HG03558 (cell line): ENCODE measurements at regions not wholly inside any gene's neighbourhood (a gene's known extent, or its start where the extent isn't known, plus 50 kb on each side); places are given as distances from the start of the nearest gene placed in this dataset.

ENCODE experiments used
- ATAC-seq: cut with Tn5 transposase; IDR thresholded peaks from one replicate; pipeline ENCODE4 v1.9.1; 2021; ENCODE audit warnings: moderate number of reproducible peaks; ENCODE audit not compliant: unreplicated experiment; ENCODE audit errors: extremely low read depth

- no peak for ATAC-seq
These were observed 808.9 kb downstream of the DIAPH3 start for GRCh38 chr13:59354665-59355369.

GRCh38 chr13:59356607-59357006 lies 807.1 kb downstream of the DIAPH3 start:
- no peak for ATAC-seq

DNA sequence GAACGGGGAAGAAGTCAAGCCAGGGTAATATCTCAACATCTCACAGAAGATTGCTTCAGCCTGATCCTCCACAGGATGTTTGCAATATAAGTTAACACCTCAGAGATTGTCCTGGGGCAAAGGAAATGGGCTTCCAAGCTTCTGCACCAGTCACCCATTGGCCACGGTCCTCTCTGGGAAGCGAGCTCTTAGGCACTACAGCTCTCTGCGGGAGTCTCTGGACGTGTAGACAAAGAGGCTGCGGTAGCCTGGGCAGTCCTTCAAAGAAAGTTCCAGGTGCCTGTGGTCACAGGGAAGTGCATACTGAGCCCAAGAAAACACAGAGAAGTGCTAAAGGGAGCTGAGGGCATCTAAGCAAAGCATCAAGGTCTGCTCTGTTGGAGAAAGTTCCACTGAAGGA lies 805.7 kb downstream of the DIAPH3 start:
- ATAC-seq, result no peak

DNA sequence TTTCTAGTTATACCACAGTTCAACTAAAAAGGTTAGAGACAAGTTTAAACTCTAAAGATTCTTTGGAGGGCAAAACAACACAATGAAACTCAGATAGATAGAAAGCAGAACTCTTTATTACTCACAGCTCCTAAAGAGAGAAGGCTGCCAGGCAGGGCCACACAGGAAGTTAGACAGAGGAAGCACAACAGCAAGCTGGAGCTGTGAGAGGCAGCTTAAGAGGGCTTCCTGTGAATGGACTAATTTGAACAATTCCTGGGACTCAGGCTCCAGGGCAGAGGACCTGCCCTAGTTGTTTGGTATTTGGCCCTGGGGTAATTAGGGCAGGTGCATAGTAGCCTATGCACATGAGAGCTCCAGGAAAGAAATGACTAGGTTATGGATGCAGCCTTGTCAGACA lies 803.6 kb downstream of the DIAPH3 start:
- no peak for ATAC-seq

GRCh38 chr13:59360916-59361315 lies 802.8 kb downstream of the DIAPH3 start:
- ATAC-seq, result no peak

- ATAC-seq, result no peak
These were observed 800.4 kb downstream of the DIAPH3 start for GRCh38 chr13:59363313-59363712.

DNA sequence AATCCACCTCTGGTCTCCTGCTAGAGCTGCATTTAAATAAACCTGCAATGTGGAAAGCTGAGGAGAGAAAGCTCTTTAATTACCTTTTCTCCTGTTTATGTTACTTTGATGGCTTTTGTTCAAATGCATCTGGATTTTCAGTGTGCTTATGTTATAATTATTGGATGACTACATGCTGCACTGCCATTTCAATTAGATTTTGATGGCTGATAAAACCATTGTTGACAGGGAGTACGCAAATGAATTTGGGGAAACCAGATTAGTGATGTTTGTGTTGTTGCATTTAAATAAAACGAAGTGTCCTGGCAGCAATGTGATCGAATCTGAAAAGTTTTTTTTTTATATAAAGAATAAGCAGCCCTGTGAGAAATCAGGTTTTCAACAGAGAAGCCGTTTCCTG lies 799.8 kb downstream of the DIAPH3 start:
- no peak for ATAC-seq

GRCh38 chr13:59364641-59365085 lies 799.1 kb downstream of the DIAPH3 start:
- no peak for ATAC-seq

DNA sequence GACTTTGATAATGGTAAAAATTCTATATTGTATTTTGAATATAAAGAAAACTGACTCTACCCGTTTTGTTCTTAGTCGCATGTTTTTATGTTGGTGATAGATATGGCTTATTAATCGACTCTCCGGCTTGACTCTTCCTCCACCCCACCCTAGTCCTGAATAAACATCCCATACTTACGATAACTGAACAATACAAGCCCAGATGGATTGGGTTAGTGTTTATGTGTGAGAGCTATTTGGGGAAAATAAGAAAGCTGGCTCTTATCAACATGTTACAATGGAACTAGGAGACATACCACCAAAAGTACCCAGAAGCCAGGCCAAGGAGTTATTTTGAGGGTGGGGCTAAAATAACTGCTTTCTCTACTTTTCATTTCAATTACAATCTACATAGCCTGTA lies 796.3 kb downstream of the DIAPH3 start:
- ATAC-seq, result no peak

- no peak for ATAC-seq
These were observed 795.8 kb downstream of the DIAPH3 start for GRCh38 chr13:59367904-59368303.

DNA sequence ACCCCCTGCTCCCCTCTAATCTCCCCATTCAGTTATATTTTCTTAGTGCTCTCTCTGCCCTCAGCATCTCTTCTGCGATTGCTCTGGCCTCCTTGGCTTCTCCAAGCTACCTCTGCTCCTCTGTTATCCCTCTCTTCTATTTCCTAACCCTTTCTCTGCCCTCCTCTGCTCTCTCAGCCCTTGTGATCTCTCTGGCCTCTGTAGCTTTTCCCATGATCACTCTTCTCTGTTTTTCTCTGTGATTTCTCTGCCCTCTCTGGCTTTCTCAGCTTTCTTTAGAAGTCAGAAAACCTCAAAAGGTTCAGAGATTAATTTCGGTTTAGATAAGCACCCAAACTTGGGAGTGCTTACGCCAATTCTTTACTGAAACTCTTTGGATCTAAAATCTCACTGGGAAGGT lies 795.0 kb downstream of the DIAPH3 start:
- no peak for ATAC-seq

- no peak for ATAC-seq
These were observed 792.5 kb downstream of the DIAPH3 start for GRCh38 chr13:59371229-59371628.

DNA sequence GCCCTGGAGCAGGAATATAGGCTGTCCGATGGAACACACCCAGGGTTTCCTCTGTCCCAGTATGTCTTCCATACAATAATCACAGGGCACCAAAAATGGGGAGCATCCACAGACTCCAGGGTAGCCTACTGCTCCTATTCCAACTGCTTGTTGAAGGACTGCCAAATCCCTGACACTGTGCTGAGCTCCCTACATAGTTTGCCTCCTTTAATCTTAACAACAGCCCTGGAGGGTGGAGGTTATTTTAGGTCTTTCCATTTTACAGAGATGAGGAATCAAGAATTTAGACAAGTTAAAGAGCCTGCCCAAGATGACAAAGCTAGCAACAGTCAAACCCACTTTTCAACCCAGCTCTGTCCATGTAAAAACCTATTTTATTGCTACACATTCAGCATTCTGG lies 790.4 kb downstream of the DIAPH3 start:
- no peak for ATAC-seq

GRCh38 chr13:59374691-59375090 lies 789.0 kb downstream of the DIAPH3 start:
- ATAC-seq, result no peak

- ATAC-seq, result no peak
These were observed 779.6 kb downstream of the DIAPH3 start for GRCh38 chr13:59384154-59384553.

- peak; percentile 99 for ATAC-seq
These were observed 772.0 kb downstream of the DIAPH3 start for GRCh38 chr13:59391696-59392095.

GRCh38 chr13:59392328-59392727 lies 771.4 kb downstream of the DIAPH3 start:
- no peak for ATAC-seq

- ATAC-seq, result no peak
These were observed 769.2 kb downstream of the DIAPH3 start for GRCh38 chr13:59394496-59394895.

DNA sequence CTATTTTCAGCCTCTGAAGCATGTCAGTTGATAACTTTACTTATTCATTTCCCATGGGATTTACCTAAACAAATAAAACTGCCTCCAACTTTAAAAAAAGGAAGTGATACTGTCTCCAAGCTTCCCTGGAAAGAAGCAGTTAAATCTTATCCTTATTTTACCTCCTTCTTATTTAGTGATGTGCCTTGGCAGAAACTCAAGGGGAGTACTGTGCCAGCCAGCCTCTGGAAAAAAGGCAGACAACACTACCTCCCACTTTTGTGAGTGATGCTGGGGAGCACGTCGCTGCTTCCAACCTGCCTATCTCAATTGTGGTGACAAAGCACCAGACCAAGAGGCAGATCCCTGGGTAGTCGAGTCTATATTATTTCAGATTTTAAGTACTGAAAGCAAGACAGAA lies 765.6 kb downstream of the DIAPH3 start:
- no peak for ATAC-seq

GRCh38 chr13:59398661-59399060 lies 765.1 kb downstream of the DIAPH3 start:
- ATAC-seq, result no peak

GRCh38 chr13:59399513-59399912 lies 764.2 kb downstream of the DIAPH3 start:
- ATAC-seq, result no peak

DNA sequence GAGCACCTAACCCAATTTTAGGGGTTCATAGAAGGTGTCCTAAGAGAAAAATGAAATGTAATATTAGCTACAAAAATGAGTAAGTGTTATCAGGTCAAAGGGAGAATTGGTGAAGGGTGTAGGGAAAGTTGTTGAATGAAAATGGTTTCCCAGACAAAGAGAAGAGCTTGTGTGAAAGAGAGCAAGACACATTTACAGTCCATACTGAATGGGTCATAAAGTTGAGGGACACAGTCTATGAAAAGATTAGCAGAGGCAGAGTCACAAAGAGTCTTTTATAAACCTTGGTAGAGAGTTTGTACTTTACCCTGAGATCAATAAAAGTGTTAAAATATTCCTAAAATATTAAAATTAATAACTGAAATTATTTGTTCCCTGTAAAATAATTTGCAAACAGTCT lies 759.4 kb downstream of the DIAPH3 start:
- no peak for ATAC-seq
